AG04450 (cell line): ENCODE measurements at regions not wholly inside any gene's neighbourhood (a gene's known extent, or its start where the extent isn't known, plus 50 kb on each side); places are given as distances from the start of the nearest gene placed in this dataset.
"Not testable (repeated sequence)": the region's sequence is repeated elsewhere in the genome, so short reads cannot be mapped to it uniquely, and the experiment has no call there.

Experiments
- CTCF ChIA-PET: fragments of 300-600, 350-600 bp; formaldehyde crosslinking; extraction: SDS; loops from one replicate; lab custom pipeline; 2022; ENCODE audit warnings: antibody characterized with exemption, inconsistent platforms; lab: Charles Lee
- POLR2A ChIA-PET: fragments of 350-600 bp; formaldehyde crosslinking; extraction: SDS; loops from one replicate; lab custom pipeline; 2021; ENCODE audit warnings: antibody characterized with exemption, inconsistent platforms; lab: Yijun Ruan, JAX
- DNase-seq: peaks from one replicate; pipeline ENCODE4 v3.0.0-alpha.2; 2011; ENCODE audit warnings: low read depth, low spot score
- H3K27ac ChIP-seq: one replicate; pipeline ENCODE4 v1.5.1; 2012; ENCODE audit warnings: low read depth, low read length, control low read depth
- H3K27me3 ChIP-seq: one replicate; pipeline ENCODE4 v1.6.0; 2012; ENCODE audit warnings: low read length; ENCODE audit not compliant: control insufficient read depth, insufficient read depth
- H3K4me3 ChIP-seq: 2 replicates; pipeline ENCODE4 v1.5.1; 2011; ENCODE audit warnings: mild to moderate bottlenecking, low read depth, low read length, control low read depth
- H3K9me3 ChIP-seq: 2 replicates; pipeline ENCODE4 v1.5.1; 2012; ENCODE audit warnings: low read length; ENCODE audit not compliant: control insufficient read depth, insufficient read depth

GRCh38 chr1:182631-183030, 268.8 kb downstream of the OR4F29 start:
- CTCF ChIA-PET, POLR2A ChIA-PET, H3K9me3 ChIP-seq, H3K27me3 ChIP-seq, H3K4me3 ChIP-seq, H3K27ac ChIP-seq, DNase-seq: not testable (repeated sequence)

- DNase-seq, result peak; percentile 10
- H3K9me3 ChIP-seq, H3K4me3 ChIP-seq, H3K27ac ChIP-seq, CTCF ChIA-PET, H3K27me3 ChIP-seq, POLR2A ChIA-PET: not testable (repeated sequence)
These were observed 269.9 kb downstream of the OR4F29 start for GRCh38 chr1:181247-182216.

GRCh38 chr1:180749-181205, 270.7 kb downstream of the OR4F29 start:
- H3K27ac ChIP-seq, CTCF ChIA-PET, H3K27me3 ChIP-seq, H3K9me3 ChIP-seq, POLR2A ChIA-PET, H3K4me3 ChIP-seq, DNase-seq: not testable (repeated sequence)

- H3K27ac ChIP-seq, POLR2A ChIA-PET, DNase-seq, H3K9me3 ChIP-seq, H3K4me3 ChIP-seq, CTCF ChIA-PET, H3K27me3 ChIP-seq: not testable (repeated sequence)
These were observed 312.6 kb downstream of the OR4F29 start for GRCh38 chr1:138842-139241.

- not testable (repeated sequence) for H3K27me3 ChIP-seq, DNase-seq
These were observed 313.8 kb downstream of the OR4F29 start for GRCh38 chr1:137664-138063.

GRCh38 chr1:136344-136932, 315.0 kb downstream of the OR4F29 start:
- POLR2A ChIA-PET, DNase-seq, H3K9me3 ChIP-seq, H3K27ac ChIP-seq, CTCF ChIA-PET, H3K27me3 ChIP-seq, H3K4me3 ChIP-seq: not testable (repeated sequence)

More at GRCh38 chr1:137664-138063, 313.8 kb downstream of the OR4F29 start:
- CTCF ChIA-PET, POLR2A ChIA-PET, H3K9me3 ChIP-seq, H3K4me3 ChIP-seq, H3K27ac ChIP-seq: not testable (repeated sequence)

GRCh38 chr1:134936-135335, 316.5 kb downstream of the OR4F29 start:
- POLR2A ChIA-PET, H3K9me3 ChIP-seq, H3K27ac ChIP-seq, DNase-seq, CTCF ChIA-PET, H3K4me3 ChIP-seq, H3K27me3 ChIP-seq: not testable (repeated sequence)

- H3K4me3 ChIP-seq, CTCF ChIA-PET, H3K27me3 ChIP-seq, H3K9me3 ChIP-seq, H3K27ac ChIP-seq, POLR2A ChIA-PET, DNase-seq: not testable (repeated sequence)
These were observed 333.0 kb downstream of the OR4F29 start for GRCh38 chr1:118440-118839.

- H3K27me3 ChIP-seq, CTCF ChIA-PET, H3K4me3 ChIP-seq, H3K9me3 ChIP-seq, DNase-seq, POLR2A ChIA-PET, H3K27ac ChIP-seq: not testable (repeated sequence)
These were observed 335.9 kb downstream of the OR4F29 start for GRCh38 chr1:115534-115933.

GRCh38 chr1:104776-105175, 346.7 kb downstream of the OR4F29 start:
- H3K27me3 ChIP-seq, CTCF ChIA-PET, H3K9me3 ChIP-seq, DNase-seq, POLR2A ChIA-PET, H3K27ac ChIP-seq, H3K4me3 ChIP-seq: not testable (repeated sequence)

- CTCF ChIA-PET, H3K9me3 ChIP-seq, DNase-seq, H3K27me3 ChIP-seq, H3K27ac ChIP-seq, POLR2A ChIA-PET, H3K4me3 ChIP-seq: not testable (repeated sequence)
These were observed 352.0 kb downstream of the OR4F29 start for GRCh38 chr1:99481-99880.

GRCh38 chr1:98811-99210, 352.7 kb downstream of the OR4F29 start:
- CTCF ChIA-PET, POLR2A ChIA-PET, H3K4me3 ChIP-seq: not testable (repeated sequence)

More at GRCh38 chr1:98811-99210, 352.7 kb downstream of the OR4F29 start:
- not testable (repeated sequence) for H3K9me3 ChIP-seq, DNase-seq, H3K27me3 ChIP-seq, H3K27ac ChIP-seq
